Endothelial cell of umbilical vein (primary cell): ENCODE measurements at regions not wholly inside any gene's neighbourhood (a gene's known extent, or its start where the extent isn't known, plus 50 kb on each side); places are given as distances from the start of the nearest gene placed in this dataset.

ENCODE experiments used
- BruUV-seq: library from RNA; stranded (reverse); fragments of 400-500 nt; replicated peaks from 2 replicates; lab custom pipeline; 2021; lab: Mats Ljungman, UMichigan
- CTCF ChIA-PET: fragments of 300-600, 350-600 bp; sonication (Branson Sonifier 250); formaldehyde crosslinking; loops from one replicate; lab custom pipeline; 2021; ENCODE audit warnings: antibody characterized with exemption, inconsistent platforms; lab: Charles Lee
- POLR2A ChIA-PET: fragments of 300-600, 350-600 bp; sonication (Branson Sonifier 250); formaldehyde crosslinking; loops from one replicate; lab custom pipeline; 2021; ENCODE audit warnings: antibody characterized with exemption, inconsistent platforms; lab: Charles Lee
- DNase-seq: peaks from one replicate; pipeline ENCODE4 v3.0.0-alpha.2; 2011; ENCODE audit warnings: low read depth, low spot score
- FAIRE-seq: peaks from 2 replicates; lab custom pipeline; 2011; peaks lifted over from hg19 to GRCh38; lab: Jason Lieb, UNC
- H2AFZ ChIP-seq: 2 replicates; pipeline ENCODE4 v1.6.0; 2012; ENCODE audit warnings: low read depth, low read length, control low read depth, inconsistent platforms
- H3K27ac ChIP-seq: 2 replicates; pipeline ENCODE4 v1.5.1; 2011; ENCODE audit warnings: low read depth, mild to moderate bottlenecking, control low read depth, low read length, moderate library complexity; ENCODE audit not compliant: insufficient read depth
- H3K27me3 ChIP-seq, 2 experiments: 2 replicates each; pipeline versions ENCODE4 v1.6.0 to v1.6.1; 2011; ENCODE audit warnings: low read length in 2 of 2, mixed read lengths in 1 of 2; ENCODE audit not compliant: control insufficient read depth in 2 of 2, insufficient read depth in 2 of 2
- H3K36me3 ChIP-seq, 2 experiments: 2 replicates in 1 of 2; 3 replicates in 1 of 2; pipeline ENCODE4 v1.5.1; 2011; ENCODE audit warnings: low read length in 2 of 2, mild to moderate bottlenecking in 1 of 2, moderate library complexity in 1 of 2; ENCODE audit not compliant: control insufficient read depth in 2 of 2, insufficient read depth in 2 of 2; ENCODE audit errors: extremely low read depth in 1 of 2
- H3K4me1 ChIP-seq: 3 replicates; pipeline ENCODE4 v1.5.1; 2011; ENCODE audit warnings: mild to moderate bottlenecking, low read length; ENCODE audit not compliant: control insufficient read depth, insufficient read depth; ENCODE audit errors: extremely low read depth
- H3K4me2 ChIP-seq: 2 replicates; pipeline ENCODE4 v1.6.1; 2011; ENCODE audit warnings: low read length, control low read depth, mixed read lengths; ENCODE audit not compliant: insufficient read depth
- H3K4me3 ChIP-seq, 3 experiments: fragments of 200-600 bp in 1 of 3; sonication (generic), shearing (Covaris generic) in 1 of 3; replicated peaks in 1 of 3; 2 replicates each; pipeline ENCODE4 v1.5.1; 2011 to 2016; ENCODE audit warnings: control low read depth in 3 of 3, low read length in 3 of 3, mild to moderate bottlenecking in 2 of 3, inconsistent platforms in 1 of 3, low read depth in 1 of 3, moderate library complexity in 1 of 3; ENCODE audit not compliant: insufficient read depth in 1 of 3
- H3K79me2 ChIP-seq: 2 replicates; pipeline ENCODE4 v1.6.0; 2012; ENCODE audit warnings: low read length, inconsistent platforms; ENCODE audit not compliant: control insufficient read depth, insufficient read depth
- H3K9ac ChIP-seq: replicated peaks from 2 replicates; pipeline ENCODE3; 2011; ENCODE audit warnings: low read length, control low read depth; ENCODE audit not compliant: insufficient read depth; ENCODE audit errors: extremely low read depth
- H3K9me1 ChIP-seq: replicated peaks from 3 replicates; pipeline ENCODE4 v1.6.0; 2011; ENCODE audit warnings: mild to moderate bottlenecking, low read length; ENCODE audit not compliant: control insufficient read depth, insufficient read depth; ENCODE audit errors: extremely low read depth
- H3K9me3 ChIP-seq: replicated peaks from 2 replicates; pipeline ENCODE4 v1.5.1; 2012; ENCODE audit warnings: low read length, inconsistent platforms; ENCODE audit not compliant: control insufficient read depth, insufficient read depth
- H4K20me1 ChIP-seq: replicated peaks from 2 replicates; pipeline ENCODE3; 2011; ENCODE audit warnings: mild to moderate bottlenecking, low read length; ENCODE audit not compliant: control insufficient read depth, insufficient read depth; ENCODE audit errors: extremely low read depth
- CTCF ChIP-seq, 2 donors: IDR thresholded peaks; 1 replicate in 1 of 2; 2 replicates in 1 of 2; pipeline ENCODE4 v1.5.1; 2011; ENCODE audit warnings: low read length in 2 of 2, mild to moderate bottlenecking in 2 of 2, moderate library complexity in 2 of 2, control low read depth in 1 of 2, inconsistent platforms in 1 of 2, low read depth in 1 of 2; ENCODE audit not compliant: insufficient read depth in 1 of 2; ENCODE audit errors: extremely low read depth in 1 of 2
- EZH2 ChIP-seq: IDR thresholded peaks from 2 replicates; pipeline ENCODE4 v1.6.1; 2012; ENCODE audit warnings: borderline replicate concordance, low read depth, mild to moderate bottlenecking, moderate library complexity, low read length, inconsistent platforms; ENCODE audit not compliant: severe bottlenecking
- FOS ChIP-seq: IDR thresholded peaks from 2 replicates; pipeline ENCODE4 v1.6.1; 2011; ENCODE audit warnings: mild to moderate bottlenecking, low read length, moderate library complexity, borderline replicate concordance; ENCODE audit not compliant: insufficient read depth
- GATA2 ChIP-seq: IDR thresholded peaks from 2 replicates; pipeline ENCODE4 v1.7.0; 2011; ENCODE audit warnings: low read depth, mild to moderate bottlenecking, moderate library complexity, mixed read lengths, low read length; ENCODE audit not compliant: insufficient read length, insufficient read depth
- JUN ChIP-seq: IDR thresholded peaks from 2 replicates; pipeline ENCODE4 v1.6.1; 2011; ENCODE audit warnings: borderline replicate concordance, low read depth; ENCODE audit not compliant: insufficient read length, insufficient read depth
- MAX ChIP-seq: IDR thresholded peaks from 2 replicates; pipeline ENCODE4 v1.6.1; 2011; ENCODE audit not compliant: insufficient read depth, insufficient read length
- MYC ChIP-seq: IDR thresholded peaks from one replicate; pipeline ENCODE4 v1.6.1; 2011; ENCODE audit warnings: mild to moderate bottlenecking, low read depth, low read length
- POLR2A ChIP-seq: IDR thresholded peaks from 2 replicates; pipeline ENCODE4 v1.6.1; 2012; ENCODE audit warnings: low read depth, mild to moderate bottlenecking, control low read depth, low read length
- POLR2AphosphoS5 ChIP-seq: IDR thresholded peaks from 2 replicates; pipeline ENCODE4 v1.6.1; 2012; ENCODE audit warnings: low read depth, mild to moderate bottlenecking, control low read depth, low read length, moderate library complexity; ENCODE audit not compliant: insufficient read depth
- dilution Hi-C: fragments of 300-500 bp; cut with MboI; formaldehyde crosslinking; loops from one replicate; pipeline ENCODE4 v1.15.0; 2019; ENCODE audit warnings: low sequenced_read_pairs; ENCODE audit not compliant: extremely low pct_ligation_motif_present
- intact Hi-C: fragments of 100-400 bp; cut with micrococcal nuclease; formaldehyde crosslinking; loops from one replicate; pipeline ENCODE4 v1.10.0; 2022

- dilution Hi-C loops, result no loop called here
- DNase-seq (no peak), FAIRE-seq (no peak)
- H3K79me2 ChIP-seq, result no peaks in the 10 kb centered on the region
- intact Hi-C loops, result no loop called here
- no peaks in the 10 kb centered on the region for H3K9me1 ChIP-seq
- POLR2A ChIA-PET, result no interaction called here
- CTCF ChIA-PET, result no interaction called here
- no peaks in the 10 kb centered on the region for H3K4me1 ChIP-seq
- no peak overlapping the region for H3K4me3 ChIP-seq
- BruUV-seq, result no TSS peak
- no peaks in the 10 kb centered on the region for H4K20me1 ChIP-seq
- TF ChIP-seq EZH2 (no peak), MAX (no peak), GATA2 (no peak), FOS (no peak), POLR2AphosphoS5 (no peak), MYC (no peak), JUN (no peak), POLR2A (no peak), CTCF (IDR thresholded peaks at IDR 0.05; ENCODE audit: extremely low read depth in 1 of 2, insufficient read depth in 1 of 2, low read depth in 1 of 2, low read length in 2 of 2) (no peak)
- H3K9ac ChIP-seq, result no peak overlapping the region
- H3K27me3 ChIP-seq, result no peaks in the 10 kb centered on the region
- H3K27ac ChIP-seq, result no peak overlapping the region
- no peak overlapping the region for H2AFZ ChIP-seq
- H3K4me2 ChIP-seq, result no peak overlapping the region
- peaks cover 2% of the 10 kb centered on the region for H3K9me3 ChIP-seq
- H3K36me3 ChIP-seq, result no peaks in the 10 kb centered on the region
Observed at GRCh38 chr2:79373358-79374130, 139.3 kb upstream of the CTNNA2 start.
